MM.1S (cell line): ENCODE measurements at regions not wholly inside any gene's neighbourhood (a gene's known extent, or its start where the extent isn't known, plus 50 kb on each side); places are given as distances from the start of the nearest gene placed in this dataset.
"Not testable (repeated sequence)": the region's sequence is repeated elsewhere in the genome, so short reads cannot be mapped to it uniquely, and the experiment has no call there.

Experiments
- DNase-seq: peaks from one replicate; pipeline ENCODE4 v3.0.0-alpha.2; 2015
- H2AFZ ChIP-seq: fragments of 300-600 bp; sonication (generic); 2 replicates; pipeline ENCODE4 v1.6.0; 2016; ENCODE audit warnings: antibody characterized with exemption, low read length
- H3F3A ChIP-seq: fragments of 300-600 bp; sonication (generic); 2 replicates; pipeline ENCODE4 v1.6.1; 2016; ENCODE audit warnings: mild to moderate bottlenecking, antibody characterized with exemption, low read length, moderate library complexity, mixed read lengths; ENCODE audit not compliant: insufficient read depth
- H3K27ac ChIP-seq: fragments of 300-600 bp; sonication (generic); 2 replicates; pipeline ENCODE4 v1.5.1; 2016; ENCODE audit warnings: mild to moderate bottlenecking, low read length
- H3K27me3 ChIP-seq: fragments of 300-600 bp; sonication (generic); replicated peaks from 2 replicates; pipeline ENCODE4 v1.6.0; 2016; ENCODE audit warnings: low read length; ENCODE audit not compliant: insufficient read depth
- H3K36me3 ChIP-seq: fragments of 300-600 bp; sonication (generic); replicated peaks from 2 replicates; pipeline ENCODE4 v1.6.1; 2016; ENCODE audit warnings: mild to moderate bottlenecking, low read length, mixed read lengths; ENCODE audit not compliant: insufficient read depth
- H3K4me1 ChIP-seq: fragments of 300-600 bp; sonication (generic); 2 replicates; pipeline ENCODE4 v1.6.1; 2016; ENCODE audit warnings: low read length, mixed read lengths
- H3K4me2 ChIP-seq: fragments of 300-600 bp; sonication (generic); 2 replicates; pipeline ENCODE4 v1.6.0; 2016; ENCODE audit warnings: low read depth, low read length
- H3K4me3 ChIP-seq: fragments of 300-600 bp; sonication (generic); 2 replicates; pipeline ENCODE4 v1.5.1; 2016; ENCODE audit warnings: low read length, mixed read lengths
- H3K79me2 ChIP-seq: fragments of 300-600 bp; sonication (generic); 2 replicates; pipeline ENCODE4 v1.6.1; 2016; ENCODE audit warnings: mixed run types, low read length, mixed read lengths
- H3K9ac ChIP-seq: fragments of 300-600 bp; sonication (generic); 2 replicates; pipeline ENCODE4 v1.6.1; 2016; ENCODE audit warnings: low read length, mixed read lengths
- H3K9me2 ChIP-seq: fragments of 300-600 bp; sonication (generic); replicated peaks from 2 replicates; pipeline ENCODE4 v1.6.1; 2016; ENCODE audit warnings: mild to moderate bottlenecking, low read length, mixed read lengths; ENCODE audit not compliant: insufficient read depth
- H3K9me3 ChIP-seq: fragments of 300-600 bp; sonication (generic); replicated peaks from 2 replicates; pipeline ENCODE4 v1.6.1; 2016; ENCODE audit warnings: mild to moderate bottlenecking, low read length, mixed read lengths; ENCODE audit not compliant: insufficient read depth
- H4K20me1 ChIP-seq: fragments of 300-600 bp; sonication (generic); 2 replicates; pipeline ENCODE4 v1.6.1; 2016; ENCODE audit warnings: mild to moderate bottlenecking, low read length, moderate library complexity, mixed read lengths; ENCODE audit not compliant: insufficient read depth
- EZH2 ChIP-seq: fragments of 300-600 bp; sonication (generic); optimal IDR thresholded peaks from 2 replicates; pipeline ENCODE3; 2017; ENCODE audit warnings: low read depth, mild to moderate bottlenecking, antibody characterized with exemption, low read length, mixed read lengths
- EZH2phosphoT487 ChIP-seq: fragments of 300-600 bp; sonication (generic); IDR thresholded peaks from 2 replicates; pipeline ENCODE4 v1.6.1; 2018; ENCODE audit warnings: antibody characterized with exemption, low read length
- TF ChIP-seq, protein P1 (sequence below): fragments of 300-600 bp; sonication (generic); IDR thresholded peaks from 2 replicates; pipeline ENCODE4 v1.5.1; 2016; ENCODE audit warnings: antibody characterized with exemption, low read length, mixed read lengths

DNA sequence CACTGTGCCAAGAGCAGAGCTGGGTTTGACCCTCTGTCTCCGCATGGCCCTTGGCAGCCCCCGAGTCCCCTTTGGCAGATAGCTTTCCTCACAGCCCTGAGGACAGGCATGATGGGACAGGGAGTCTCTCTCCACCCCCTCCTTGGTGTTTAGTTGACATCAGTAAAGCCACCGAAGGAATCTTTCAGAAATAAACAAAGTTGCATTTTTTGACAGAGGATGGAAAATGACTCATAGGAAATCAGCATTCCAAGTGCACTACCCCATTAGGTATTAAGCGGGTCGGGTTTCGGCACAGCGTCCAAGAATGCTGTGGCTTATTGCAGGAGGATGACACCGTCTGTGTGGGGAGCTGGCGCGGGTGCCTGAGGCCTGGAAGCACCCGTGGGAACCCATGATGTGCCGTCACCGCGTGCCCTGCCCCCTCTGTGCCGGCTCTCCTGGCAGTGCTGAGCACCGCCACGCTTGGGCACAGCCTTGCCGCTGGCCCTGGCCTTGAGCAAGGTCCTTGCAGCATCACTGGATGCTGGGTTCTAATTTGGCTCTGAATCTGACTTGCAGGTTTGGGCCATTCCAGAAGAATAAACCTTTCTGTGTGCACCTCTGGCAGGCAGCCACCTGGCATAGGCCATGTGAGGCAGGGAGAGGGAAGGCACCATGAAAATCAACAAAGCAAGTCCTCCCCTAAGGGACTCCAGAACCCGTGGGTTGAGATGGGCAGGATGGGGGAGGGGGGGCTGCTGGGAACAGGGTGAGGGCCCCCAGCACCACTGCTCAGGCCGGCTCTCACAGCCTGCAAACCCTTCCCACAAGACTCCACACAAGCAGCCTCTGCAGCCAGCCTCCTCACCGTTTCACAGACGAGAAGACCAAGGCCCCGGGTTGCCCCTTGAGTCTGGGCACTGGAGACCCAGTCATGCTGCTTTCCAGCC, 50.5 kb upstream of the ZNF469 start:
- TF ChIP-seq, protein P1, sequence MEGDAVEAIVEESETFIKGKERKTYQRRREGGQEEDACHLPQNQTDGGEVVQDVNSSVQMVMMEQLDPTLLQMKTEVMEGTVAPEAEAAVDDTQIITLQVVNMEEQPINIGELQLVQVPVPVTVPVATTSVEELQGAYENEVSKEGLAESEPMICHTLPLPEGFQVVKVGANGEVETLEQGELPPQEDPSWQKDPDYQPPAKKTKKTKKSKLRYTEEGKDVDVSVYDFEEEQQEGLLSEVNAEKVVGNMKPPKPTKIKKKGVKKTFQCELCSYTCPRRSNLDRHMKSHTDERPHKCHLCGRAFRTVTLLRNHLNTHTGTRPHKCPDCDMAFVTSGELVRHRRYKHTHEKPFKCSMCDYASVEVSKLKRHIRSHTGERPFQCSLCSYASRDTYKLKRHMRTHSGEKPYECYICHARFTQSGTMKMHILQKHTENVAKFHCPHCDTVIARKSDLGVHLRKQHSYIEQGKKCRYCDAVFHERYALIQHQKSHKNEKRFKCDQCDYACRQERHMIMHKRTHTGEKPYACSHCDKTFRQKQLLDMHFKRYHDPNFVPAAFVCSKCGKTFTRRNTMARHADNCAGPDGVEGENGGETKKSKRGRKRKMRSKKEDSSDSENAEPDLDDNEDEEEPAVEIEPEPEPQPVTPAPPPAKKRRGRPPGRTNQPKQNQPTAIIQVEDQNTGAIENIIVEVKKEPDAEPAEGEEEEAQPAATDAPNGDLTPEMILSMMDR, result no peak
- TF ChIP-seq EZH2 (no peak), EZH2phosphoT487 (no peak)
- Histone ChIP-seq H3F3A (no peaks in the 10 kb centered on the region), H4K20me1 (no peaks in the 10 kb centered on the region), H3K27me3 (peaks cover 34% of the 10 kb centered on the region), H3K79me2 (no peaks in the 10 kb centered on the region), H2AFZ (no peak overlapping the region), H3K4me3 (no peak overlapping the region), H3K9me3 (no peaks in the 10 kb centered on the region), H3K9ac (no peak overlapping the region), H3K9me2 (no peaks in the 10 kb centered on the region), H3K27ac (no peak overlapping the region), H3K4me1 (no peaks in the 10 kb centered on the region), H3K4me2 (no peak overlapping the region), H3K36me3 (no peaks in the 10 kb centered on the region)
- no peak for DNase-seq

- not testable (repeated sequence) for H3K4me2 ChIP-seq, DNase-seq, H3K9me2 ChIP-seq, H3F3A ChIP-seq, H3K27ac ChIP-seq, H3K79me2 ChIP-seq, H3K4me1 ChIP-seq, H3K36me3 ChIP-seq, H2AFZ ChIP-seq, H3K9me3 ChIP-seq, H3K4me3 ChIP-seq, H3K9ac ChIP-seq, H4K20me1 ChIP-seq
- peaks cover 35% of the 10 kb centered on the region for H3K27me3 ChIP-seq
Measured at GRCh38 chr16:88332921-88333825, 49.6 kb upstream of the ZNF469 start.
